ENCODE measurements at regions not wholly inside any gene's neighbourhood (a gene's known extent, or its start where the extent isn't known, plus 50 kb on each side); places are given as distances from the start of the nearest gene placed in this dataset.

GRCh38 chr18:34397286-34397896 lies 172.7 kb upstream of the NOL4 start:
- TF ChIP-seq POLR2A (IDR thresholded peaks at IDR 0.05; ENCODE audit: low read length) = no peak
- no peak for TF ChIP-seq GATA1 (IDR thresholded peaks at IDR 0.05; ENCODE audit: low read depth, low read length)

Data from erythroblast (primary cell).